Glutamatergic neuron (in vitro differentiated cells): ENCODE measurements at regions not wholly inside any gene's neighbourhood (a gene's known extent, or its start where the extent isn't known, plus 50 kb on each side); places are given as distances from the start of the nearest gene placed in this dataset.

ENCODE experiments used
- DNase-seq: peaks from one replicate; pipeline ENCODE4 v3.0.0; 2022
- H3K27ac Mint-ChIP-seq: one replicate; pipeline ENCODE4 v1.8.0; 2020; ENCODE audit warnings: mild to moderate bottlenecking, mixed read lengths, inconsistent platforms; ENCODE audit not compliant: unreplicated experiment
- H3K27me3 Mint-ChIP-seq: one replicate; pipeline ENCODE4 v1.8.0; 2020; ENCODE audit warnings: mild to moderate bottlenecking, moderate library complexity, mixed read lengths, inconsistent platforms; ENCODE audit not compliant: unreplicated experiment
- H3K36me3 Mint-ChIP-seq: one replicate; pipeline ENCODE4 v1.8.0; 2020; ENCODE audit warnings: mild to moderate bottlenecking, mixed read lengths, inconsistent platforms; ENCODE audit not compliant: unreplicated experiment
- H3K4me1 Mint-ChIP-seq: one replicate; pipeline ENCODE4 v1.8.0; 2020; ENCODE audit warnings: mild to moderate bottlenecking, low read depth, mixed read lengths, inconsistent platforms; ENCODE audit not compliant: unreplicated experiment
- H3K4me3 Mint-ChIP-seq: one replicate; pipeline ENCODE4 v1.8.0; 2020; ENCODE audit warnings: mild to moderate bottlenecking, mixed read lengths, inconsistent platforms; ENCODE audit not compliant: unreplicated experiment
- H3K9me3 Mint-ChIP-seq: one replicate; pipeline ENCODE4 v1.8.0; 2020; ENCODE audit warnings: mild to moderate bottlenecking, moderate library complexity, mixed read lengths, inconsistent platforms; ENCODE audit not compliant: unreplicated experiment
- CTCF ChIP-seq: fragments of 200-600 bp; sonication (generic); IDR thresholded peaks from one replicate; pipeline ENCODE4 v1.5.0; 2021; ENCODE audit not compliant: partially characterized antibody, unreplicated experiment

- Mint-ChIP-seq H3K4me1 (peaks cover 12% of the 10 kb centered on the region), H3K4me3 (no peak overlapping the region), H3K36me3 (peaks cover 5% of the 10 kb centered on the region), H3K27ac (no peak overlapping the region), H3K9me3 (no peaks in the 10 kb centered on the region), H3K27me3 (no peaks in the 10 kb centered on the region)
- no peak for DNase-seq
- no peak for TF ChIP-seq CTCF
Observed at GRCh38 chr6:95690328-95690727, 113.0 kb downstream of the MANEA start.

GRCh38 chr6:95693108-95693507 lies 115.8 kb downstream of the MANEA start:
- Mint-ChIP-seq H3K9me3 (no peaks in the 10 kb centered on the region), H3K4me1 (peaks cover under 1% of the 10 kb centered on the region), H3K27ac (no peak overlapping the region), H3K27me3 (no peaks in the 10 kb centered on the region), H3K4me3 (no peak overlapping the region), H3K36me3 (peaks cover 5% of the 10 kb centered on the region)
- no peak for TF ChIP-seq CTCF
- DNase-seq, result no peak

- no peak overlapping the region for H3K4me3 Mint-ChIP-seq
- no peak for DNase-seq
- peaks cover 2% of the 10 kb centered on the region for H3K27me3 Mint-ChIP-seq
- no peaks in the 10 kb centered on the region for H3K4me1 Mint-ChIP-seq
- no peak overlapping the region for H3K27ac Mint-ChIP-seq
- no peak for TF ChIP-seq CTCF
- no peaks in the 10 kb centered on the region for H3K36me3 Mint-ChIP-seq
- no peaks in the 10 kb centered on the region for H3K9me3 Mint-ChIP-seq
Observed at GRCh38 chr6:95698271-95698670, 120.9 kb downstream of the MANEA start.

GRCh38 chr6:95723638-95724037 lies 146.3 kb downstream of the MANEA start:
- peaks cover 8% of the 10 kb centered on the region for H3K9me3 Mint-ChIP-seq
- H3K27me3 Mint-ChIP-seq, result peaks cover 2% of the 10 kb centered on the region
- H3K27ac Mint-ChIP-seq, result no peak overlapping the region
- no peak for TF ChIP-seq CTCF
- no peaks in the 10 kb centered on the region for H3K4me1 Mint-ChIP-seq
- H3K36me3 Mint-ChIP-seq, result peaks cover 13% of the 10 kb centered on the region
- no peak for DNase-seq
- no peak overlapping the region for H3K4me3 Mint-ChIP-seq

GRCh38 chr6:95725344-95725743 lies 148.0 kb downstream of the MANEA start:
- Mint-ChIP-seq H3K36me3 (peaks cover 2% of the 10 kb centered on the region), H3K27ac (no peak overlapping the region), H3K4me1 (no peaks in the 10 kb centered on the region), H3K4me3 (no peak overlapping the region), H3K27me3 (peaks cover 1% of the 10 kb centered on the region), H3K9me3 (no peaks in the 10 kb centered on the region)
- TF ChIP-seq CTCF, result no peak
- no peak for DNase-seq
